ENCODE measurements at regions not wholly inside any gene's neighbourhood (a gene's known extent, or its start where the extent isn't known, plus 50 kb on each side); places are given as distances from the start of the nearest gene placed in this dataset.

GRCh38 chr15:85847031-85847430 is 52.3 kb upstream of the KLHL25 start:
- no peak for DNase-seq (ENCODE audit: low spot score)

DNA sequence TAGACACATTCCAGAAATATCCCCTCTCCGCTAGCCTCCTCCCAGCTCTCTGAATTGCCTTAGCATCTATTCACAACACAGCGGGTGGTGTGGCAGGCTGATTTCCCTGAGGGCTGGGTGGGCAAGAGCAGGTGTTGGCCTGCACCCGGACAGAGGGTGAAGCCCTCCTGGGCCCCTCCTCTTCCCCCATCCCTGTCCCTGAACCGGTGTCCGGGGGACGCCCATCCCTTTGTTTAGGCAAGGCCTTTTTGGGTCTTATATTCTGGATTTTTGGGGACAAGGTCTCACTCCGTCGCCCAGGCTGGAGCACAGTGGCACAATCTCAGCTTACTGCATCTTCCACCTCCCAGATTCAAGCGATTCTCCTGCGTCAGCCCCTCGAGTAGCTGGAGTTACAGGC is 55.2 kb upstream of the KLHL25 start:
- no peak for DNase-seq (ENCODE audit: low spot score)

GRCh38 chr15:85852969-85853368 is 58.2 kb upstream of the KLHL25 start:
- no peak for DNase-seq (ENCODE audit: low spot score)

- peak; percentile 88 for DNase-seq (ENCODE audit: low spot score)
Observed at GRCh38 chr15:85854345-85855097, 59.8 kb upstream of the KLHL25 start.

DNA sequence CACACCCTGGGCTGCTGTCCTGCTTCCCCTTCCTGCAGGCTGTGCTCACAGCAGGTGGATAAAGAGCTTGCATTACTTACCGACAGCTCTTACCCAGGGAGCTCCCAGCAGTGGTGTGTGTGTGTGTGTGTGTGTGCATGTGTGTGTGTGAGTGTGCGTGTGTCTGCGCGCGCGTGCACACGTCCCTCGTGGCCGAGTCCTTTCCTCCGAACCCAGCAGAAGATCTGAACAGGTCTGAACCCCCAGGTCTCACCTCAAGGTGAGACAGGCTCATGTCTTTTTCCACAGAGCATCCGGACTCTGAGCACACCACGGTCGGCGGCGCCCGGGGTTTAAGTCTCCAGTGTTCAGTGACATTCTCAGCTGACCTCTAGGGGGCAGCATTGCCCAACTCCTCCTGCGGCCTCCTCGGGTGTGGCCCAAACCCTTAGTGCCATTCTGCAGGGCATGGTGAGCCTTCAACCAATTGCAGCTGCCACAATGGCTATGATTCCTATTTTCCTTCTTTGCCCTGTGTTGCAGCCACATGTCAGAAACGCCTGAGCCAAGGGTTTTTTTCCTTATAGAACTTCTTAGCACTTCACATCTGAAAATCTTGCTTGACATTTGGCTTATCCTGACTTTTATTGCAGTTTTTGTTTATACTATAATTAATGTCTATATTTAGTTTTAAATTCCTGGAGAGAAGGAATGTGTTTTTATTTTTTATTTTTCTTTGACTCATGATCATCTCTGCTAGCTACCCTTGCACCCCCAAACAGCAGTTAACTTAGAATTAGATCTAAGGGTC is 64.1 kb upstream of the KLHL25 start:
- DNase-seq (ENCODE audit: low spot score) = peak; percentile 87

DNA sequence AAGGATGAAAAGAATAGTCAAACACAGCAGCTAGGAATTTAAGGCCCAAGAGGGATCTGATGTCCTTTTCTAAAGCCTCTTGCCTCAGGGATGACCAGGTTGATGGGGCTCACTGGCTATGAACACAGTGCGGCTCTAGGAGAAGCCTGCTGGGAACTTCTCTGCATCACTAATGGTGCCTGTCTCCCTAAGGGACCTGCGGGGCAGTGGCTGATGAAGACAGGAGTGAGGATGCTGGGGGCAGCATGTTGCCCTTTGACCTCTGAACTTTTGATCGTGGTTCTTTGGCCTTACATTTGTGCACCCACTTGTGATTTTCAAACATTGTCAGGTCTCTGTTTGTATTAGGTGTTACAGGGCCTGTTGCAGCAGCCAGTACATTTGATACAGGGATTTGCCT is 64.9 kb upstream of the KLHL25 start:
- DNase-seq (ENCODE audit: low spot score) = no peak

GRCh38 chr15:85860394-85861161 is 65.9 kb upstream of the KLHL25 start:
- DNase-seq (ENCODE audit: low spot score) = no peak

GRCh38 chr15:85865070-85865684 is 70.5 kb upstream of the KLHL25 start:
- DNase-seq (ENCODE audit: low spot score) = peak; percentile 64

DNA sequence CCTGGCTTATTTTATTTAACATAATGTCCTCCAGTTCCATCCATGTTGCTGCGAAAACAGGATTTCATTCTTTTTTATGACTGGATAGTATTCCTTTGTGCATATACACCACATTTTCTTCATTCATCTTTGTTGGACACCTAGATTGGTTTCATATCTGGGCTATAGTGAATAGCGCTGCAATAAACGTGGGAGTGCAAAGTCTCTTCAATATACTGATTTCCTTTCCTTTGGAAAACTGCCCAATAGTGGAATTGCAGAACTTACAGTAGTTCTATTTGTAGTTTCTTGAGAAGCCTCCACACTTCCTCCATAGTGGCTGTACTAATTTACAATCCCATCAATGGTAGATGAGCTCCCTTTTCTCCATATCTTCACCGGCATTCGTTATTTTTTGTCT is 72.5 kb upstream of the KLHL25 start:
- no peak for DNase-seq (ENCODE audit: low spot score)

GRCh38 chr15:85869124-85869523 is 74.4 kb upstream of the KLHL25 start:
- DNase-seq (ENCODE audit: low spot score) = no peak

- no peak for DNase-seq (ENCODE audit: low spot score)
Observed at GRCh38 chr15:85870216-85871014, 75.7 kb upstream of the KLHL25 start.

GRCh38 chr15:85871545-85871944 is 76.8 kb upstream of the KLHL25 start:
- DNase-seq (ENCODE audit: low spot score) = no peak

DNA sequence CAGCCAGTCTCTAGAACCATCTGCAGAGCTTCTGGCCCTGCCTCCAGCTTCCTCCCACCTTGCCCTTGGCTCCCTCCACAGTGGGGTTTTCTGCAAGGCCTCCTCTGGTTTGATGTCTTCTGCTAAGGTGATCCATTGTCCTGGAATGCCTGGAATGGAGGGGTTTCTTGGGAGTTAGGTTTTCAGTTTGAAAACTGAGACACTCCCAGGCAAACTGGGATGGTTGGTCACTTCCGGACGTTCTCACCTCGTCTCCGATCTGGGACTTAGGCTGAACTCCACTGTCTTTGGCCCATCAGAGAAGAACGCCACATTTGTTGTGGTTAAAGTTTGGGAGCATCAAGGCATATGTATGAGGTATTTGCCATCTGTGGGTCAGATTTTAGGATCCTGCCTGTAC is 77.4 kb upstream of the KLHL25 start:
- no peak for DNase-seq (ENCODE audit: low spot score)

DNA sequence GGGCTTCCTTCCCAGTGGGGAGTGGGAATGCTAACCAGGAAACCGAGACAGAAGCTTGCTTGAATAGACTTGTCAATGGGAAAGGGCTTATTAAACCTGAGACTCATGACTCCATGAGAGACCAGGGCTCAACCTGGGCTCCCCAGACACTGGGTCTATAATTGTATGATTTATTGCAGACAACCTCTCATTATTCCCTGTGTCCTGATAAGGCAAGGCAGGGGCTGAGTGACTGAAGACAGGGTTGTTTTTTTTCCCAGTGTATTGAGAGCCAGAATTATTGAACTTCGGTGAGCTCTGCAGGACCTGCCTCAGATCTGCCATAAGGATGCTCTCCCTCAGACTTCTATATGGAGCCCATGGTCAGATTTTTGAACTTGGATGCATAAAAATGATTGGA is 79.5 kb upstream of the KLHL25 start:
- no peak for DNase-seq (ENCODE audit: low spot score)

DNA sequence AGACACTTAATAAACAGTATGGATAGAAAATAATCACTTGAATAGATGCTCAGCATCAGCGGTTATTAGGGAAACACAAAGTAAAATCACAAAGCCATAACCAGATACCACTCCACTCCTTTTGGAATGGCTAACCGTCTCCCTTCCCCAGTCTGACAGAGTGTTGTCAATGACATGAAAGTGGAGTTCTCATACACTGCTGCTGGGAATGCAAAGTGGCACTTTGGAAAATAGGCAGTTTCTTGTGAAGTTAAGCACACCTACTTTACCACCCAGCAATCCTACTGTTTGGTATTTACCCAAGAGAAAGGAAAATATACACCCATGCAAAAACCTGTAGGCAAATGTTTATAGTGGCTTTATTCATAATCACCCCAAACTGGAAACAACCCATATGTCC is 81.0 kb upstream of the KLHL25 start:
- DNase-seq (ENCODE audit: low spot score) = no peak

GRCh38 chr15:85878828-85879225 is 84.1 kb upstream of the KLHL25 start:
- no peak for DNase-seq (ENCODE audit: low spot score)

- no peak for DNase-seq (ENCODE audit: low spot score)
Observed at GRCh38 chr15:85879334-85880163, 84.8 kb upstream of the KLHL25 start.

DNA sequence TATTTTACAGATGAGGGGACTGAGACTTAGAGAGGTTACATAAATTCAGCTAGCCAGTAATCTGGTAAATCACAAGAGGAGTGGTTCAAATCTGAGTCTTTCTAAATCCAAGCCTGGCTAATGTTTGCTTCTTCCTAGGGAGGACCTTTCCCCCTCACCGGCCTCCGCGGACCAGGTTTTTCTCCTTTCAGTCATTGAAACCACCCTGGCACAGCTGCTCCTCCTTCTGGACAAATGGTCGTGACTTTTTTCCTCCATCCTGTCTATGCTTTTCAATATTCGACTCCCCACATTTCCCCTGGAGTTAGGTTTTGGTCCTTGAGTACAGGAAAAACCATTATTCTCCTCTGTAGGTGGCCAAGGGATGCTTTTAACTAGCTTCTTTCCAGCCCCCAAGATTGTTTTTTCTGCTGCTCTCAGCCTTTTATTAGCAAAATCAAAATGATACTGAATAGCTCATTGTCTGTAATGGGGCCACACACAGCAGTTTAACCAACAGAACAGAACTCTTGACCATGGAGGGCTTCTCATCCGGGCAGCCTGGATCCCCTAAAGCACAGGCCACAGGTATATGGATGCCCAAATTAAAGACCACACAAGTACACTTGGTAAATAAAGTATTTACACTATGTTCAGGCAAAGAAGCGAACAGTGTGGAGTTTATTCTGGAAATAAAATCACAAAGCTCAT is 85.9 kb upstream of the KLHL25 start:
- DNase-seq (ENCODE audit: low spot score) = no peak

DNA sequence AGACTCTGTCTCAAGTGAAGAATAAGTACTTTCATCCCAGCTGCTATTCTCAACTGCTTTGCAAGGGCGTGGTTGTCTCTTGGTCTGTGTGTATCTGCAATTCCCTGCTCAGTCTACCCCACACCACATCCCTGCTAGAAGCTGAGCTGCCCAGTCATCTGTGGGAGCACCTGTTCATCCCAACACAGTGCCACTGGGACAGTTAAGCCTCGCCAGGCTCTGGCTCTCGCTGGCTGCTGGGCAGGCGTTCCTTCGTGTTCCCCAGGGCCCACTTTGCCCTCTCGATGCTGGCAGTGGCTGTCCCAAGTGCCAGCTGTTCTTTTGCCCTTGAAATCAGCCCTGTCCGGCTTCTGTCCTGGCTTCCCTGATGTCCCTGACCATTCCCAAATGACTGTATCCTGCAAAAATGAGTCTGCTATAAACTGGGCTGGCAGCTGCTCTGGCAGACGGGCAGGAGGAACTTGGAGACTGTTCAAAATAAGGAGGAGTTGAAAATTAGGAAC is 91.6 kb upstream of the KLHL25 start:
- DNase-seq (ENCODE audit: low spot score) = no peak

All from GM03348 (cell line).